NCI-H1436 (cell line): ENCODE measurements at regions not wholly inside any gene's neighbourhood (a gene's known extent, or its start where the extent isn't known, plus 50 kb on each side); places are given as distances from the start of the nearest gene placed in this dataset.

Source experiments
- DNase-seq: peaks from one replicate; lab custom pipeline; 2025; lab: John Stamatoyannopoulos, UW

DNA sequence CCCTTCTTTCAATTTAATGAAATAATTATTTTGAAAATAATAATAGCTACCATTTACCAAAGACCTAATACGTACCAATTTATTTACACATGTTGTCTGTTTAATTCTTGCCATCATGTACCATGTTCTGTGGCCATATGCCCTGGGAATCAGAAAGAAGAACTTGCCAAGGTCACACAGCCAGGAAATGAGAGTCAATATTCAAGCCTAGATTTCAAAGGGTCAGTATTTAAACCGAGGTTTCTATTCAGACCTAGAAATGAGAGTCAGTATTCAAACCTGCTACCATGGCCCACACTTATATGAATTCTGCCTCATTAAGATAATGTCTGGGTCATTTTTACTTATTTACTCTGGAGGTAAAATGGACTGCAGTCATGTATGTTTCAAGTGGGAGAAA is 103.6 kb upstream of the TBL1XR1 start:
- no peak for DNase-seq

DNA sequence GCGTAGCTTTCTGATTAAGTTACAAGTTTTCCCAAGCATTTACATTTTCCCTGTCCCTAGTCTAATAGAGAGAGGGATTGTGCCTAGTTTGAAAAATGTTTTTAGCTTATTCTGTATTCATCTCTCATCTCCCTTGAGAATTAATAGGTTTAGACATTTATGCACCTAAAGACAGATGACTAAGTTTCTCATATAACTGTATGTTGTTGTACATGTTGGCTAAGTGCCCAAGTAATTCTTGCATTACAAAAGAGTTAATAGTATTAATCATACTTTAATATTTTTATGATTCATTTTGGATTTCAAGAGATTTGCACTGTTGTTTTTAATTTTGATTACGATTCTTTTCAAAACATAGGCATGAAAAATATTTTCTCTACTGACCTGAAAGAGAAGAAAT is 109.0 kb upstream of the TBL1XR1 start:
- DNase-seq: no peak

DNA sequence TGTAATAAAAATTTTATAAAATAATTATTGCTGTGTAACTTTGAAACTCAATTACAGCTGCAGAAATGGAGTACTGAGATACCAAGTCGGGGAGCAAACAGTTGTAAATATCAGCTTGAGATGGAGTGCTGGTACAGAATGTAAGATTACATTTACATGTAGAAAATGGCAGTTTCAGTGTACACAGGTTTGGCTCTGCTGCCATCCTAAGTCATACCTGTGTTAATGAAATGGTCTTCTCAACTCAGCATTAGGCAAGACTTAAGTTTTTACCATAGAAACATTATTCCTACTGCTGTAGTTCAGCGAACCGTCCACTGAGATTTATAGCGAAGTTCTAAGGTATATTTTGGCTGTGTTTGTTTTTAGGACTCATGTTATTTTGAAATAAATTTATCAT is 110.1 kb upstream of the TBL1XR1 start:
- no peak for DNase-seq

DNA sequence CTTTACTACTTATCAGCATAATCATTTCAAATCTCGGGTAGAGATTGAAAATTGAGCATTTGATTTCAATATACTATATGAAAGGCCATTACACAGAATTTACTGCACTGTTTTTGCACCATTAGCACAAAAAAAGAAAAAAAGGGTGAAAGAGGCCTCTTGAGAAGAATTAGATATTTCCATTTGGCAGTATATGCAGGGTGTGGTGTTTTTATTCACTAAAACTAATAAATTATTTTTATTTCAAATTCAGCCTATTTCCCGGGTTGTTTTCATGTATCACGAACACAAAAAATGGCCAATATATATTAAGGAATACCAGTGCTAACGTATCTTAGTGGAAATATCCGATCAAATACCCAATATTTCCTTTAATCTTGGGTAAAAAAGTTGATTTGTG is 110.5 kb upstream of the TBL1XR1 start:
- no peak for DNase-seq

DNA sequence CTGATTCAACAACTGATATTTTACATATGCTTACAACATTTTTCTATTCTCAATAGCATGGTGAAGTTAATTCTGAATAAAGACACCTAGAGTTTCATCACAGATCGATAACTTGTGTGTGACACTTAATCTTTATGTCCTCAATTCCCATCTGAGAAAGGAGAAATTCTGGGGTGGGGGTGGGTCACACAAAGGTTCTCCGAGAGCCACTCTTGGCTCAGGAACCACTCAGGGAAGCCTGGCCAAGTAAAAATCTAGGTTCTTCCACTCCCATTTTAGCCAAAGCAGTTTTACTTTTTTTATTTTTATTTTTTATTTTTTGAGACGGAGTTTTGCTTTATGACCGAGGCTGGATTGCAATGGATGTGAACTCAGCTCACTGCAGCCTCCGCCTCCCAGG is 111.0 kb upstream of the TBL1XR1 start:
- no peak for DNase-seq

DNA sequence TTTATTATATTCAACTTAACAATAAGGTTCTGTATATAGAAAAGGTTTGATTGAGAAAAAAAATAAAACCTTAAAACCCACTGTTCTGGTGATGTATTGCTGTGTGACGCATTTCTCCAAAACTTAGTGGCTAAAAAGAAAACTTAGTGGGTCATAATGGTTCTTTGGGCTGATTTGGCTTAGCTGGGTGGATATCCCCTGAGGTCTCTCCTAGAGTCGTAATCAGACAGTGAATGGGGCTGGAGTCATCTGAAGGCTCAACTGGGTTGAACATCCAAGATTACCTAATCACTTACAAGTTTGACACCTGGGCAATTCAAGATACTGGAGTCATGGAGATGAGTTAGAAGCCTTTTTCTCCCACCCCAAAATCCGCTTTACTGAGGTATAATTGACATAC is 111.6 kb upstream of the TBL1XR1 start:
- no peak for DNase-seq

DNA sequence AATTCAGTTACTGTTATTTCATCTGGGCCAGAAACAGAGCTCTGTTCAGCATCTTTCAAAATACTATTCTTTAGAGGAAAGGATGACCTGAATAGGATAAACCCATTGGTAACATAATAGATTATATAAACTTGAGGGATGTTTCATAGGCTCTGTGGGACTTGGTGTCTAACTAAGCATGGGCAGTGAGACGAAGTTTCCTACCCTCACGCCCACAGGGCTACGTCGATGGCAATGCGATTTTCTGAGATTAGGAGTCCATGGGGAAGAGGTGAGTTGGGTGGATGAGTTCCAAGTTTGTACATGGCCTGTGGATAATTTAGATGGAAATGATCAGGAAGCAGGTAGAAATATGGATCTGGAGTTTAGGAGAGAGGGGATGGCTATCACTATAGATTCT is 115.2 kb upstream of the TBL1XR1 start:
- DNase-seq: no peak

DNA sequence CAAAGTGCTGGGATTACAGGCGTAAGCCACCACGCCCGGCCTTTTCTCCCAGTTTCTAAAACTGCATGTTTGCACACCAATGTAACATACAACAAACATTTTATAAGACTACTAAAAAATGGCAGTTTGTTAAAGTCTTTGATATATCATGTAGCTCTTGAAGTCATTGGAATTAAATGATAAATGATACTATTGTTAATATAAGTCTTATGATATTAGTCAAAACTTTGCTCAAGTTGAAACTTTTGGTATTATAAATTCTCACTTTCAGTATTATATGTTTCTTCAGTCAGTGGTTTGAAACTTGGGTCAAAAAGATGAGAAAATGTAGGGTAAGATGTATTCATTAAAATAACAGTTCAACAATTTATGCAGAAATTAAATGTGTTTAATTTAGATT is 117.6 kb upstream of the TBL1XR1 start:
- no peak for DNase-seq

DNA sequence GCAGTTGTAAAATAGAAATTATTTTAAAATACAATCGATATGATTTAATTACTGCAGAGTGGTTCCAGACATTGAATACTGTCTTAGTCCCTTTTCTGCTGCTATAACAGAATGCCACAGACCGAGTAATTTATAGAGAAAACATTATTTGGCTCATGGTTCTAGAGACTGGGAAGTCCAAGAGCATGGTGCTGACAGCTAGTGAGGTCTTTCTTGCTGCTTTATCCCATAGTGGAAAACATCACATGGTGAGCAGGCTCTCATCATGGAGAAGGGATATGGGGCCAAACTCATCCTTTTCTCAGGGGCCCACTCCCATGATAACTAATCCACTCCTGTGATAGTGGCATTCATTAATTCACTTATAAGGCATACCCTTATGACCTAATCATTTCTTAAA is 120.0 kb upstream of the TBL1XR1 start:
- DNase-seq: no peak

DNA sequence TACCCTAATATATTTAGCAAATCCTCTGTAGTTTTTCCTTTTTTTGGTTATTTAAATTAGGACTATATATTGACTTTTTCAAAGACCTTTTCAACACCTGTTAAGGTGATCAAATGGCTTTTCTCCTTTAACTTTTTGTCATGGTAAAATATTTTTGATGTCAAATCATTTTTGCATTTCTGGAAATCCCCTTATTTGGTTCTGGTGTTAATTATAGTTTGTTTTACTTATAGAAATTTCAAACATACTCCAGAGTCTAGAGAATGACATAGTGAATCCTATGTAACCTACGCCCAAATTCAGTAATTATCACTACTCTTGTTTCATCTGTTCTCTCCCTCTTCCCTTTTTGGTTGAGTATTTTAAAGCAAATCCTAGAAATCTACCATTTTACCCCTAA is 121.3 kb upstream of the TBL1XR1 start:
- DNase-seq: no peak

DNA sequence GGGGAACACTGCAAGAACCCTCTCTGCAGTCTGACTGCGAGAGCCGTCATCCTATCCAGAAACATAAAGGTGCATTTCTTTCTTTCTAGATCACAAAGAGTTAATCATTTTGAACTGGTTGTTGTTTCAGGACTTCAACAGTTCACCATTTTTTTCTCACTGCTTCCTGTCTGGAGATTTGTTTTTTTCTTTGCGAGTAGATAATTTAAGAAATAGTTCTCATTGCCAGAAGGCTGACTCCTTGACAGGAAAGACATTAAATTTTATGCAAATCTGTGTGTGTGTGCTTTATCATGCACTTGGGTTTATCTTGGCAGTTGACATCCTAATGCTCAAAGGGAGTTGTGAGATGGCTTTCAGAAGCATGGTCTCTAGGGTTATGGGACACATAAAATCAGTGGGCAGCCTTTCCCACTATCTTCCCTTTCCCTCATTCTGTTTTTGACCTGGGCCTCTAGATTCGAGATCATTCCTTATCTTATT is 123.5 kb upstream of the TBL1XR1 start:
- no peak for DNase-seq

DNA sequence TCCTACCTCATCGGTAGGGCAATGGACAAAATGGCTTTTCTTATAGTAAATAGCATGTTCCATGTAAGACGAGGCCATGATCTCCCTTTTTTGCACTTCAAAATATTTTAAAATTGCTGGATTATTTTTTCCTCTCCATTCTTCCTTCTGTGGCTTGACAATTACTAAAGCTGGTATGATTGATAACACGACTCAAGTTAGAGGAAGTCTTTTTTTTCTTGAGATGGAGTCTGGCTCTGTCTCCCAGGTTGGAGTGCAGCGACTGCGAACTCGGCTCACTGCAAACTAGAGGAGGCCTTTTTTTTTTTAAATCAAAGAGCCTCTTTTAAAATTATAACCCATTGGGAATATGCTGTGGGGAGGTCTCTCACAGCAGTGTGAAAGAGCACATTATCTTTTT is 124.5 kb upstream of the TBL1XR1 start:
- no peak for DNase-seq

DNA sequence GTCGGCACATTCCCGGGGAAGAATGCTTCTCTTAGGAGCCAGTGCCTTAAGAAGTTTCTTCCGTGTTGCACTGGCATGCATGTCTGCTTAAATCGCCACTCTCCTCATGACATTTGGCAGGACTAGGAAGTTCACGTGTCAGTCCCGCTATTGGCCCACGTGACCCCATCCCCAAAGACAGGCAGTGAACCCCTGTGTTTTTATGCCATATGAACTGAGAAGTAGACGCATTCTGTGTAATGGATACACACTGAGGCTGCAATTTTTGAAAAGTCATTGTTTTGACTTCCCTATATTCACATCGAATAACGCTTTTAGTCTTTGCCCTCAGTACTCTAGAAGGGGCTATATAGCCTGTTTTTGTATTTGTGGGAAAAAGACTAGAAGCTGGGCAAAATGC is 125.6 kb upstream of the TBL1XR1 start:
- no peak for DNase-seq

DNA sequence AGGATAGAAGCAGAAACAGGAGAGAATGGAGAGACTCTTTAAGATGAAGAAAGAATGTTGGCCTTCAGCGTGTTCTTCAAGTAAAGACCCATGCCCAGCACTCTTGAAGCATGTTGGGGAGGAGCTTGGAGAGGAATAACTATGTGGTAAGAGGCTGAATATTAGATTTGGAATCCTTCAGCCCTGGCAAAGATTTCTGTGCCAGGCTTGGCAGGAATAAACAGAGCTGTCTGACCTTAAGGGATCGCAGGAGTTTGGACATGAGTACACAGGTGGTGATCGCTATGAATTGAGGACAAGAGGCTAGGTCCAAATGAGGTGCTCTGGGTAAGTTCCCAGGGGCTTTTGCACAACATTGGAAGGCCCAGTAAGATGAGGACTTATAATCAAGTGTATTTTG is 132.6 kb upstream of the TBL1XR1 start:
- no peak for DNase-seq

DNA sequence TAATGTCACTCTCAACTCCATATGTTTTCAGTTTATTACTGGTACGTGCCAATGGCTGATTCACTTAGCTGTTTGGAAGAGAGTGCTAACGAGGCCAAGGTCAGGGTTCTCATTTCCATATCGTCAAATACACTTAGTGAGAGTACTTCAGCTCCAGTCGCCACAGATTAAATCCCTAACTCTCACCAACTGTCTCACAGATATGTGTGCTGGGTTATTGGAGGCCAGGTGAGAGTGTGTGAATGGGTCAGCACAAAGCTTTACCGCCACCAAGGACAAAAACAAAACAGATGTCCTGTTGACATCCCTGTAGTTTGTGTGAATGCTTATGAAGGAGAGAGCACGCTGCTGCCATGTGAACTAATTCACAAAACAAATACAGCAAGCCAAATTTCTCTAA is 133.5 kb upstream of the TBL1XR1 start:
- no peak for DNase-seq

DNA sequence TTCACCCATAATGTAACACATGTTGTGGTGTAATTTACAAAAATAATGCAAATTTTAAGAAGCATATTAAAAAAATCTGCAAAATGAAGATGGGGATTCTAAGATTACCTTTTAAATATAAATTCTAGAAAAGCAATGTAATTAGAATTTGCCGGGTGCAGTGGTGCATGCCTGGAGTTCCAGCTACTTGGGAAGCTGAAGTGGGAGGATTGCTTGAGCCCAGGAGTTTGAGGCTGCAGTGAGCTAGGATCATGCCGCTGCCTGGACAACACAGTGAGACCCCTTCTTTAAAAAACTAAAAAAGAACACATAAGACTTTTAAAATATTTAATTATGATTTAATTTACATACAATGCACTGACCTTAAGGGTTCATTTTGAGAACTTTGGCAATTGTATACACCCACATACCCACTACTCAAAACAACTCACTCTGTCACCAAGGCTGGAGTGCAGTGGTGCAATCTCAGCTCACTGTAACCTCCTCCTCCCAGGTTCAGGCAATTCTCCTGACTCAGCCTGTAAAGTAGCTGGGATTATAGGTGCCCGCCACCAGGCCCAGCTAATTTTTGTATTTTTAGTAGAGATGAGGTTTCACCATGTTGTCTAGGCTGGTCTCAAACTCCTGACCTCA is 134.0 kb upstream of the TBL1XR1 start:
- no peak for DNase-seq

DNA sequence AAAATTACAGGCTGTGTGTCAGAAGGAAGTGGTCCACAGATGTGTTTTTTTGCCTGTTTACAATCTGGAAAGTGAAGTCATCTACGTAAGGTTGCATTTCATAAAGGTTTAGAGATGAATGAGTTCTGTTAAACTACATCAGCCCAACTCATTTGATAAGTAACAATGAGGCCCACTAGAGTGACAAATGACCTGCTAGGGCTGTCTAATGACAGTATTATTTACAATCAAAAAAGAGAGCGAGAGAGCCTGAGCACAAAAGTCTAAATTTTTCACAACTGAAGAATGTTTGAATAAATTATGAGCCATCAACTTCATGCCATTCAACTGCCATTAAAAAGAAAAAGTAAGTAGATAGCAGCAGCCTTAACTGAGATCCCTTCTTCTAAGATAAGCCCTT is 135.7 kb upstream of the TBL1XR1 start:
- no peak for DNase-seq

DNA sequence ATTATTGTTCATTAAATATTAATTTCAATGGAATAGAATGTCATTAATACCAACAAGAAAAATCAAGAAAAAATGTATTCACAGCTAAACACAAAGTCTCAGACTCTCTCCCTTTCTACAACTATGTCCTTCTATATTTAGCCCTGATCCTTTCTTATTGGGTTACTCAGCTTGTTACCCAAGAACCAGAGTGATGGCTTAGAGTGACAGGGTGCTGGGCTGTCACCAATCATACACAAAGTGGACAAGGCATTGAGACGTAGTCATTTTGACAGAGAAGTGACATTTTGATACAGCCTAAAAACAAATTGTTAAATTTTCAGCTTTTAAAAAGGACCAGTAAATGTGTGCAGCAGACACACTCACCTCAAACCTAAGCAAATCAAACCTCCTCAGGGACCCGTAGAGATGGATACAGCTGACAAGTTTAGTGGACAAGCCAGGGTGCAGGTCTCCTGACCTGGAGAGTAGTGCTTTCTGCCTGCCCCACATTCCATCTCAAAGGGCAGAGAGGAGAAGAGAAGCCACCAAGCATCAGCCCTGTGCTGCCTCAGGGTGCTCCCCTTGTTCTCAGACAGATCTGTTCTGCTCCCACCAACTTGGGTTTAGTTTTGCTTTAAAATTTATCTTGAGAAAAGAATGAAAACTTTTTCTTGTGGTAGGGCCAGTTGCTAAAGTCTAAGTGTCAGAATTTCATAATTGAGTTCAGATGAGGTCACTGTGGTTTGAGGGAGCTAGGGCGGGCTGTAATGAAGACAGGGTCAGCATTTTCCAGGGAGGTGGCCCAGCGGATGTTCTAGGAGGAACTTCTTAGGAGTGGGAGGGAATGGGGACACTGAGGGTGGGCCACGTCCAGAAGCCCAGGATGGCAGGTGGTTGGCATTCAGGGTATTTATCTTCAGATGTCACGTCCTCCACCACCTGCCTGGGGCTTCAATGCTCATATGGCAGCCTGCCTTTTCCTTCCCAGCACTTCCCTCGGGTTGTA is 136.5 kb upstream of the TBL1XR1 start:
- no peak for DNase-seq

DNA sequence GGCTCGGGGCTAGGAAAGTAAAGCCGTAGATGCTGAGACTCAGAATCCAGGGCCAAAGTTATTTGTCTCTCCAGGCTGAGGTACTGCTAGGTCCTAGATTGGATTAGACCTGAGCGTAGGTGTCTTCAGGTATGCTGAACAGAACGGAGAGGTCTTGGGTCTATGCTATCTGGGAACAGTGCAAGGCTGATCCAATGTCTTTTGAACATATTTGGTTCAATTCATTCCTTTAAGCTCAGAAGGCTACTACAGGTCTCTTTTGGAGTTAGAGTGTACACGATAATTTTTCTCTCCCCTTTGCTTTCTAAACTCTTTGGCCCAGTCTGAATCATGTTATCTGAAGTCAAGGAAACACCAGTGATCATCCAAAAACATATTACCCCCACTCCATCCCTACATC is 137.5 kb upstream of the TBL1XR1 start:
- no peak for DNase-seq

DNA sequence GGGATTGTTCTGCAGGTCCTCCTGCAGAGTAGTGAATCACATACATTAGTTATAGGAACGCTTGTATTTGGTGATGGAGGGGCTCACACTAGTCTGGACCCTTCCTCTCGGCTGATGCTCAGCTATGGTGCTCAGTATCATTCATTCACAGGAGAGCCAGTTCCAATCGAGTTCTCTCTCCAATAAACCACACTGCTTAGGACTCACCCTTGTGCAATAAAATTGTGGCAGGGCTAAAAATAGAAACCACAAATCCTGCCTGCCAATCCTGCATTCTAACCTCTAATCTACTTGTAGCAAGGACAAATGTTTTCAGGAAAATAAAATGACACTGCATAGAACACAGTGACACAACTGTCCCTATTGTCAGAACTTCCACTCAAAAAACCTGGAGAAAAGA is 138.4 kb upstream of the TBL1XR1 start:
- DNase-seq: no peak

DNA sequence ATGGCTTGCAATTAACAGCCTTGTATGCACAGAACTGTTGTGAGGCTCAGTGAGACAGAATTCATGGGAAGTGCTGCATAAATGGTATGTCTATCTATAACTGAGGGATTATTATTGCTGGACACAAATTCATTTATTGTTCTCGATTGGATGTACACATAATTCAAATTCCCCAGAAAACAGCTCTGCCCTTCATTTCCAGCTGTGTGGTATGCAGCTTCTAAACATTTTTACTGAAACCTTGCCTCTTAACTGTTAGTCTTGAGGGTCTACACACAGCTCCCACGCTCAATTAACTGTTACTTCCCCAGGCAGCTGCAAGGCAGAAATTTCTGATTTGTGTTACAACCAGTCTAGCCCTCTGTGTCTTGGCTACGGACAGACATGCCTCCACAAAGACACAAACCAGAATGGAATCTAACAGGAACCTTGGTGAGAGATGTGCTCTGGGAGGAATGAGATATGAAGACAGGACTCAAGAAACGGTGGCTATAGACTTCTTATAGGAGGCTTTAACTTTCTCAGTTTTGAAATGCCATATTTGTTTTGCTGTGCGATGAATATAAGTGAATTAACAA is 139.7 kb upstream of the TBL1XR1 start:
- no peak for DNase-seq

DNA sequence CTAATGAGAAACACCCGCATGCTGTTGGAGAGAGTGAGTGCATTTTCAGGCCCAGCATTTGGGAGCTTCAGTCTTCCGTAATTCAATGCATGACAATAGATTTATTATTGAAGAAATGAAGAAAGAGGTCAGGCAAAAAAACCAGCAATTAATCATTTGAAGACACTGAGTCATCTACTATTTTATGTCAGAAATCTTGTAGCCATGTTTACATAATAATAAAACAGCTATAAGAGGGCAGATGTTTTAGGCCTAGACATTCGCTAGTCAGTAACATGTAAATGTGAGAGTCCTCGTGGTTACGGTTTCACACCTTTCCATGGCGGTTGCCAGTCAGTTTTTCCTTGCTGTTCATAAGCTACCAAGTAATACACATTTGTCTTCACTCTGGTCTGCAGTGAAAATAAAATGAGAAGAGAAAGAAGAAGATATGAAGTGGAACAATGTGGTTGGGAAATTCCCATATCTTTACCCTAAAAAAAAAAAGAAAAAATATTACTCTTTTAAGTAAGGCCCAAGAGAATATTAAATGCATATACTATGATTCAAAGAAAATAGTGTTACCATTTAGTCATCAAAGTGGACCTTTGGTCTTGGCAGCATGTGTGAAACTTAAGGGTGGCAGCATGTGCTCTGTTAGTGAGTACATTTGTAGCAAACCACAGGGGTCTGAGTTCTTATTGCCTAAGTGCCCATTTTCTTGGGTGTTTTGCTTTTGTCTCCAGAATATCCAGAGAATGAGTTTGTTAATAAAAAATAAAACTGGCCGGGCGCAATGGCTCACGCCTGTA is 140.5 kb upstream of the TBL1XR1 start:
- DNase-seq: no peak
